ENCODE measurements at regions not wholly inside any gene's neighbourhood (a gene's known extent, or its start where the extent isn't known, plus 50 kb on each side); places are given as distances from the start of the nearest gene placed in this dataset.
"Not testable (repeated sequence)": the region's sequence is repeated elsewhere in the genome, so short reads cannot be mapped to it uniquely, and the experiment has no call there.

GRCh38 chr6:121595646-121596045 lies 160.2 kb downstream of the GJA1 start:
- DNase-seq (ENCODE audit: low spot score) = no peak

- DNase-seq (ENCODE audit: low spot score) = no peak
These were observed 161.0 kb downstream of the GJA1 start for GRCh38 chr6:121596441-121596840.

- DNase-seq (ENCODE audit: low spot score) = no peak
These were observed 162.2 kb downstream of the GJA1 start for GRCh38 chr6:121597654-121598053.

- DNase-seq (ENCODE audit: low spot score) = not testable (repeated sequence)
These were observed 163.9 kb downstream of the GJA1 start for GRCh38 chr6:121599331-121599730.

- DNase-seq (ENCODE audit: low spot score) = no peak
These were observed 165.1 kb downstream of the GJA1 start for GRCh38 chr6:121600389-121601168.

GRCh38 chr6:121603486-121603885 lies 168.0 kb downstream of the GJA1 start:
- peak; percentile 6 for DNase-seq (ENCODE audit: low spot score)

GRCh38 chr6:121607721-121608120 lies 172.3 kb downstream of the GJA1 start:
- DNase-seq (ENCODE audit: low spot score) = no peak

GRCh38 chr6:121608270-121608669 lies 172.8 kb downstream of the GJA1 start:
- DNase-seq (ENCODE audit: low spot score) = no peak

GRCh38 chr6:121609281-121609680 lies 173.8 kb downstream of the GJA1 start:
- DNase-seq (ENCODE audit: low spot score) = no peak

GRCh38 chr6:121612927-121613326 lies 177.5 kb downstream of the GJA1 start:
- DNase-seq (ENCODE audit: low spot score) = no peak

- no peak for DNase-seq (ENCODE audit: low spot score)
These were observed 178.7 kb downstream of the GJA1 start for GRCh38 chr6:121614115-121614514.

GRCh38 chr6:121615493-121615892 lies 180.0 kb downstream of the GJA1 start:
- no peak for DNase-seq (ENCODE audit: low spot score)

- DNase-seq (ENCODE audit: low spot score) = no peak
These were observed 181.0 kb downstream of the GJA1 start for GRCh38 chr6:121616406-121616805.

GRCh38 chr6:121617388-121617787 lies 181.9 kb downstream of the GJA1 start:
- no peak for DNase-seq (ENCODE audit: low spot score)

GRCh38 chr6:121619013-121619412 lies 183.6 kb downstream of the GJA1 start:
- no peak for DNase-seq (ENCODE audit: low spot score)

GRCh38 chr6:121619987-121620740 lies 184.7 kb downstream of the GJA1 start:
- no peak for DNase-seq (ENCODE audit: low spot score)

GRCh38 chr6:121627761-121628160 lies 192.3 kb downstream of the GJA1 start:
- no peak for DNase-seq (ENCODE audit: low spot score)

- no peak for DNase-seq (ENCODE audit: low spot score)
These were observed 195.3 kb downstream of the GJA1 start for GRCh38 chr6:121630716-121631115.

- DNase-seq (ENCODE audit: low spot score) = not testable (repeated sequence)
These were observed 196.3 kb downstream of the GJA1 start for GRCh38 chr6:121631752-121632151.

GRCh38 chr6:121633309-121633708 lies 197.9 kb downstream of the GJA1 start:
- no peak for DNase-seq (ENCODE audit: low spot score)

- DNase-seq (ENCODE audit: low spot score) = not testable (repeated sequence)
These were observed 199.1 kb downstream of the GJA1 start for GRCh38 chr6:121634586-121634985.

GRCh38 chr6:121635355-121635754 lies 199.9 kb downstream of the GJA1 start:
- no peak for DNase-seq (ENCODE audit: low spot score)

GRCh38 chr6:121636217-121636616 lies 200.8 kb downstream of the GJA1 start:
- DNase-seq (ENCODE audit: low spot score) = not testable (repeated sequence)
